HEK293T (cell line): ENCODE measurements at regions not wholly inside any gene's neighbourhood (a gene's known extent, or its start where the extent isn't known, plus 50 kb on each side); places are given as distances from the start of the nearest gene placed in this dataset.

Experiments
- BHLHE40 ChIP-seq: fragments of 450-650 bp; IDR thresholded peaks from 2 replicates; pipeline ENCODE4 v1.6.1; 2016; ENCODE audit warnings: mild to moderate bottlenecking, moderate library complexity, borderline replicate concordance
- FOXK2 ChIP-seq: fragments of 450-650 bp; IDR thresholded peaks from 2 replicates; pipeline ENCODE4 v1.6.1; 2016; ENCODE audit warnings: mild to moderate bottlenecking

DNA sequence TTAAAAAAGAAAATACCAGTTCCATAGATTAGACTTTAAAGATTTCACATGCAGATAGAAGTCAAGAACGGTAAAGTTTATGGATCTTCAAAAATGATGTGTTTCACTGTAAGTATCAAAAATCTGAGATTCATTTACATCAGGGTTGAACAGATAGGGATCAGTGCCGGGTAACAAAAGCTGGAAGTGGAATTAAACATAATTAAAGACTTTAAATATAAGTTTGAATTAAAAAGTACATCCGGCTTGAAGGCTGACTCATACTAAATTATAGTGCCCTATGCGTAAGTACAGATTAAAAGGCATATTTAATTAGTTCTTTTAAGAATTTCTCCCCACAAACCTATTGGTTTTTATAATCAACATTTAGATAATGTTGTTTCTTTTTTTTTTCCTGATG is 312.7 kb downstream of the PRL start:
- no peak for TF ChIP-seq BHLHE40
- no peak for TF ChIP-seq FOXK2
